ENCODE measurements at regions not wholly inside any gene's neighbourhood (a gene's known extent, or its start where the extent isn't known, plus 50 kb on each side); places are given as distances from the start of the nearest gene placed in this dataset.

GRCh38 chrX:39931529-39932282 lies 166.1 kb downstream of the BCOR start:
- intact Hi-C loops (cut with micrococcal nuclease) = no loop called here
- Mint-ChIP-seq H3K9me3 (no peaks in the 10 kb centered on the region), H3K4me1 (ENCODE audit: low read depth) (peaks cover 5% of the 10 kb centered on the region), H3K4me3 (no peak overlapping the region), H3K27ac (no peak overlapping the region), H3K27me3 (ENCODE audit: insufficient read depth) (no peaks in the 10 kb centered on the region), H3K36me3 (ENCODE audit: low read depth) (peaks cover 2% of the 10 kb centered on the region)
- DNase-seq (ENCODE audit: low spot score) = no peak

- intact Hi-C loops (cut with micrococcal nuclease) = no loop called here
- H3K4me3 Mint-ChIP-seq = no peak overlapping the region
Observed at GRCh38 chrX:39935411-39936064, 162.2 kb downstream of the BCOR start.

GRCh38 chrX:39936886-39937770 lies 160.6 kb downstream of the BCOR start:
- no peak for DNase-seq (ENCODE audit: low spot score)
- peak overlapping the region; percentile 76 for H3K27ac Mint-ChIP-seq
- no peaks in the 10 kb centered on the region for H3K27me3 Mint-ChIP-seq (ENCODE audit: insufficient read depth)
- intact Hi-C loops (cut with micrococcal nuclease) = no loop called here
- H3K4me3 Mint-ChIP-seq = peak overlapping the region; percentile 42
- H3K4me1 Mint-ChIP-seq (ENCODE audit: low read depth) = peaks cover 11% of the 10 kb centered on the region
- H3K36me3 Mint-ChIP-seq (ENCODE audit: low read depth) = peaks cover 2% of the 10 kb centered on the region
- H3K9me3 Mint-ChIP-seq = no peaks in the 10 kb centered on the region

More at GRCh38 chrX:39935411-39936064, 162.2 kb downstream of the BCOR start:
- Mint-ChIP-seq H3K4me1 (ENCODE audit: low read depth) (peaks cover 11% of the 10 kb centered on the region), H3K27me3 (ENCODE audit: insufficient read depth) (no peaks in the 10 kb centered on the region), H3K36me3 (ENCODE audit: low read depth) (peaks cover 2% of the 10 kb centered on the region), H3K27ac (no peak overlapping the region), H3K9me3 (no peaks in the 10 kb centered on the region)
- no peak for DNase-seq (ENCODE audit: low spot score)

- H3K36me3 Mint-ChIP-seq (ENCODE audit: low read depth) = peaks cover 3% of the 10 kb centered on the region
- peaks cover 4% of the 10 kb centered on the region for H3K9me3 Mint-ChIP-seq
- intact Hi-C loops (cut with micrococcal nuclease) = no loop called here
- no peak overlapping the region for H3K4me3 Mint-ChIP-seq
- H3K4me1 Mint-ChIP-seq (ENCODE audit: low read depth) = peaks cover 11% of the 10 kb centered on the region
- no peaks in the 10 kb centered on the region for H3K27me3 Mint-ChIP-seq (ENCODE audit: insufficient read depth)
- no peak for DNase-seq (ENCODE audit: low spot score)
- no peak overlapping the region for H3K27ac Mint-ChIP-seq
Observed at GRCh38 chrX:39938466-39938865, 159.3 kb downstream of the BCOR start.

GRCh38 chrX:39939678-39940077 lies 158.1 kb downstream of the BCOR start:
- no peaks in the 10 kb centered on the region for H3K27me3 Mint-ChIP-seq (ENCODE audit: insufficient read depth)
- H3K4me3 Mint-ChIP-seq = no peak overlapping the region
- no peak overlapping the region for H3K27ac Mint-ChIP-seq
- intact Hi-C loops (cut with micrococcal nuclease) = no loop called here
- H3K36me3 Mint-ChIP-seq (ENCODE audit: low read depth) = peaks cover 6% of the 10 kb centered on the region
- H3K4me1 Mint-ChIP-seq (ENCODE audit: low read depth) = peaks cover 11% of the 10 kb centered on the region
- peaks cover 4% of the 10 kb centered on the region for H3K9me3 Mint-ChIP-seq
- no peak for DNase-seq (ENCODE audit: low spot score)

- intact Hi-C loops (cut with micrococcal nuclease) = no loop called here
- Mint-ChIP-seq H3K27ac (no peak overlapping the region), H3K4me1 (ENCODE audit: low read depth) (peaks cover 9% of the 10 kb centered on the region), H3K9me3 (peaks cover 4% of the 10 kb centered on the region), H3K4me3 (no peak overlapping the region), H3K27me3 (ENCODE audit: insufficient read depth) (no peaks in the 10 kb centered on the region), H3K36me3 (ENCODE audit: low read depth) (peaks cover 6% of the 10 kb centered on the region)
- no peak for DNase-seq (ENCODE audit: low spot score)
Observed at GRCh38 chrX:39941332-39941920, 156.3 kb downstream of the BCOR start.

GRCh38 chrX:39944416-39944815 lies 153.3 kb downstream of the BCOR start:
- DNase-seq (ENCODE audit: low spot score) = no peak
- intact Hi-C loops (cut with micrococcal nuclease) = no loop called here
- H3K27ac Mint-ChIP-seq = no peak overlapping the region
- H3K9me3 Mint-ChIP-seq = peaks cover 4% of the 10 kb centered on the region
- H3K27me3 Mint-ChIP-seq (ENCODE audit: insufficient read depth) = no peaks in the 10 kb centered on the region
- H3K36me3 Mint-ChIP-seq (ENCODE audit: low read depth) = peaks cover 5% of the 10 kb centered on the region
- no peak overlapping the region for H3K4me3 Mint-ChIP-seq
- peaks cover 16% of the 10 kb centered on the region for H3K4me1 Mint-ChIP-seq (ENCODE audit: low read depth)

GRCh38 chrX:39945709-39946108 lies 152.0 kb downstream of the BCOR start:
- H3K4me1 Mint-ChIP-seq (ENCODE audit: low read depth) = peaks cover 16% of the 10 kb centered on the region
- H3K9me3 Mint-ChIP-seq = peaks cover 4% of the 10 kb centered on the region
- peaks cover 5% of the 10 kb centered on the region for H3K36me3 Mint-ChIP-seq (ENCODE audit: low read depth)
- no peak for DNase-seq (ENCODE audit: low spot score)
- H3K27ac Mint-ChIP-seq = no peak overlapping the region
- no peaks in the 10 kb centered on the region for H3K27me3 Mint-ChIP-seq (ENCODE audit: insufficient read depth)
- no peak overlapping the region for H3K4me3 Mint-ChIP-seq
- intact Hi-C loops (cut with micrococcal nuclease) = no loop called here

GRCh38 chrX:39946822-39947221 lies 150.9 kb downstream of the BCOR start:
- Mint-ChIP-seq H3K4me3 (no peak overlapping the region), H3K9me3 (peaks cover 4% of the 10 kb centered on the region), H3K27me3 (ENCODE audit: insufficient read depth) (no peaks in the 10 kb centered on the region)

GRCh38 chrX:39948582-39948981 lies 149.2 kb downstream of the BCOR start:
- H3K36me3 Mint-ChIP-seq (ENCODE audit: low read depth) = peaks cover 2% of the 10 kb centered on the region
- H3K9me3 Mint-ChIP-seq = no peaks in the 10 kb centered on the region
- H3K4me3 Mint-ChIP-seq = no peak overlapping the region

More at GRCh38 chrX:39946822-39947221, 150.9 kb downstream of the BCOR start:
- no peak for DNase-seq (ENCODE audit: low spot score)
- Mint-ChIP-seq H3K36me3 (ENCODE audit: low read depth) (peaks cover 5% of the 10 kb centered on the region), H3K27ac (no peak overlapping the region), H3K4me1 (ENCODE audit: low read depth) (peaks cover 16% of the 10 kb centered on the region)
- intact Hi-C loops (cut with micrococcal nuclease) = no loop called here

GRCh38 chrX:39950018-39950688 lies 147.6 kb downstream of the BCOR start:
- Mint-ChIP-seq H3K27ac (no peak overlapping the region), H3K4me1 (ENCODE audit: low read depth) (peaks cover 19% of the 10 kb centered on the region), H3K36me3 (ENCODE audit: low read depth) (no peaks in the 10 kb centered on the region), H3K27me3 (ENCODE audit: insufficient read depth) (no peaks in the 10 kb centered on the region), H3K9me3 (no peaks in the 10 kb centered on the region), H3K4me3 (no peak overlapping the region)
- intact Hi-C loops (cut with micrococcal nuclease) = no loop called here
- no peak for DNase-seq (ENCODE audit: low spot score)

More at GRCh38 chrX:39948582-39948981, 149.2 kb downstream of the BCOR start:
- DNase-seq (ENCODE audit: low spot score) = no peak
- Mint-ChIP-seq H3K27me3 (ENCODE audit: insufficient read depth) (no peaks in the 10 kb centered on the region), H3K27ac (peak overlapping the region; percentile 18), H3K4me1 (ENCODE audit: low read depth) (peaks cover 16% of the 10 kb centered on the region)
- intact Hi-C loops (cut with micrococcal nuclease) = no loop called here

GRCh38 chrX:39952989-39953388 lies 144.8 kb downstream of the BCOR start:
- Mint-ChIP-seq H3K36me3 (ENCODE audit: low read depth) (no peaks in the 10 kb centered on the region), H3K9me3 (no peaks in the 10 kb centered on the region), H3K4me3 (no peak overlapping the region)

More at GRCh38 chrX:39952989-39953388, 144.8 kb downstream of the BCOR start:
- no peak for DNase-seq (ENCODE audit: low spot score)
- Mint-ChIP-seq H3K27me3 (ENCODE audit: insufficient read depth) (no peaks in the 10 kb centered on the region), H3K27ac (no peak overlapping the region), H3K4me1 (ENCODE audit: low read depth) (peaks cover 15% of the 10 kb centered on the region)
- intact Hi-C loops (cut with micrococcal nuclease) = no loop called here
